HG02938 (cell line): ENCODE measurements at regions not wholly inside any gene's neighbourhood (a gene's known extent, or its start where the extent isn't known, plus 50 kb on each side); places are given as distances from the start of the nearest gene placed in this dataset.

Source experiments
- ATAC-seq: cut with Tn5 transposase; IDR thresholded peaks from one replicate; pipeline ENCODE4 v1.9.1; 2021; ENCODE audit warnings: mild to moderate bottlenecking, moderate library complexity; ENCODE audit not compliant: unreplicated experiment

- ATAC-seq = no peak
These were observed 166.7 kb upstream of the SGO1 start for GRCh38 chr3:20352546-20353179.

- no peak for ATAC-seq
These were observed 164.4 kb upstream of the SGO1 start for GRCh38 chr3:20350449-20350848.

- ATAC-seq = no peak
These were observed 160.9 kb upstream of the SGO1 start for GRCh38 chr3:20346916-20347315.

- no peak for ATAC-seq
These were observed 160.4 kb upstream of the SGO1 start for GRCh38 chr3:20346369-20346768.

DNA sequence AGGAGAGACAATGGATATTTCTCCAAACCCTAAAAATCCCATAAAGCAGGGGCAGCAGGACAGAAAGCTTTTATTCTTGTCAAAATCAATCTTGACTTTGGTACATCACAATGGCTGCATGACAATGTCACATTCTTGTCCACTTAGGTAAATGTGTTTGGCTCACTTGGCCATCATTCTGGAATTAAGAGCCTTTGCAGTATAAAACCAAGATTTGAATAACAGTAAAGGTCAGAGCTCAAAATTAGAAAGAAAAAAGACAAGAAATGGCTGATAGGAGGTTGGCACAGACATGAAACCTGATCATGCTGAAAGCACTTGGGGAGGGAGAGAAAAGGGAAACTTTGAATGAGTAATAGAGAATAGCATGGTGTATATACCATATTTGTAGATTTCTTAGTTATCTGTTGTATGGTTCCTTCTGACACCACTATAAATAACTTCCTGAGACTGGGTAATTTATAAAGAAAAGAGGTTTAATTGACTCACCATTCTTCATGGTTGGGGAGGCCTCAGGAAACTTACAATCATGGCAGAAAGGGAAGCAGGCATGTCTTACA is 158.5 kb upstream of the SGO1 start:
- no peak for ATAC-seq

GRCh38 chr3:20343790-20344189 is 157.8 kb upstream of the SGO1 start:
- ATAC-seq = no peak

GRCh38 chr3:20340324-20340928 is 154.4 kb upstream of the SGO1 start:
- ATAC-seq = peak; percentile 93

DNA sequence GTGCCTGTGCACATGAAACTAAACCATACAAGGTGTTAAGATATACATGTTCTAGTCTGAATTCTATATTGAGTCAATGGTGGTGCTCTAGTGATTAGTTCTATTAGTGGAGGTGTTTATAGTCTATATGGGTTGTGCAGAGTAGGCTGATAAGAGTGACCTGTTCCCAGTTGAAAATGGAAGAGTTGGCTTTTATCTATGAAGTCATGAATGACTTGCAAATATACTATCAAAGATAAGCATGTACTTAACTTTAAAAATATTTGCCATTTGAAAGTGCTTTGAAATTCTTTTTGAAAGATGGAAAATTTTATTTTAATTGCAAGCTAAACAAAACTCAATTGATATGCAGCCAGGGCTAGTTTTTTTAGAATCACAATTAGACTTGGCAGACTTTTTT is 150.6 kb upstream of the SGO1 start:
- no peak for ATAC-seq

DNA sequence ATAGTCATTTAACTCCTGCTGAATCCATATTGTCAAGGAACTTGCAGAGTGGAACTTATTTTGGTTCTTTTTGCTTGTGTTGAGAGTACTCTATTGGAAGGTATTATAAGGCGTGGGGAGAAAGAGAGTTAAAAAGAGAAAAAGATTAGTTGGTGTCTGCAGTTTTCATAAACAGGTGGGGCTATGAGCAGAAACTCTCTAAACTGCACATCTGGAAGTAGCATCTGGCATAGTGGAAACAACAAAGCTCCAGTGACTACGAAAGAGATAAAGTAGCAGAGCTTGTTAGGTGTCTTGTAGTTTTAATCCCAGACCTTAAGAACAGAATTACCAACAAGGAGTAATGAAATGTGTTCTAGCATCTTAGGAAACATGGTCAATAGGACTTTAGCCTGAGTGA is 148.8 kb upstream of the SGO1 start:
- ATAC-seq = no peak

DNA sequence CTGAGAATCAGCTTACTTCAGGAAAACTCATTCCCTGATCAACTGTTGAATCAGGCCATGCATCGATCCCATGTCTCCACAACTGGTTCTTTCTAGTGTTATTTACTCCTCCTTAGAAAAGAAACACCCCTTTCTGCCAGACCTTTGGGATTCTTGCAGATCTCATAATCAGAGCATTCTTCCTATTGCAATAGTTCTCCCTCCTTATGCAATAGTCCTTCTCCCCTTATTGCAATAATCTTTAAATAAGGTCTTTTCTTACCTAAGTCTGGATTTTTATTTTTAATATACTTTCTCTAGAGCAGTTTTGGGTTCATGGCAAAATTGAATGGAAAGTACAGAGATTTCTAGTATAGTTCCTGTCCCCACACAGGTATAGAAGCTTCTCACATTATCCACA is 141.9 kb upstream of the SGO1 start:
- ATAC-seq = no peak

DNA sequence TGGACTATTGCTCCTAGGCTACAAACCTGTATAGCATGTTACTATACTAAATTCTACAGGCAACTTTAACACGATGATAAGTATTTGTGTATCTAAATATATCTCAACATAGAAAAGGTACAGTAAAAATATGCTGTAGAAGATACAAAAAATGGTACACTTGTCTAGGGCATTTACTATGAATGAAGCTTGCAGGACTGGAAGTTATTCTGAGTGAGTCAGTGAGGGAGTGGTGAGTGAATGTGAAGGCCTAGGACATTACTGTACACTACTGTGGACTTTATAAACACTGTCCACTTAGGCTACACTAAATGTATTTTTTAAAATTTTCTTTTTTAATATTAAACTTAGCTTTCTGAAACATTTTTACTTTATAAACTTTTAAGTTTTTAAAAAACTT is 140.5 kb upstream of the SGO1 start:
- ATAC-seq = no peak

- ATAC-seq = peak; percentile 1
These were observed 139.6 kb upstream of the SGO1 start for GRCh38 chr3:20325563-20325962.

DNA sequence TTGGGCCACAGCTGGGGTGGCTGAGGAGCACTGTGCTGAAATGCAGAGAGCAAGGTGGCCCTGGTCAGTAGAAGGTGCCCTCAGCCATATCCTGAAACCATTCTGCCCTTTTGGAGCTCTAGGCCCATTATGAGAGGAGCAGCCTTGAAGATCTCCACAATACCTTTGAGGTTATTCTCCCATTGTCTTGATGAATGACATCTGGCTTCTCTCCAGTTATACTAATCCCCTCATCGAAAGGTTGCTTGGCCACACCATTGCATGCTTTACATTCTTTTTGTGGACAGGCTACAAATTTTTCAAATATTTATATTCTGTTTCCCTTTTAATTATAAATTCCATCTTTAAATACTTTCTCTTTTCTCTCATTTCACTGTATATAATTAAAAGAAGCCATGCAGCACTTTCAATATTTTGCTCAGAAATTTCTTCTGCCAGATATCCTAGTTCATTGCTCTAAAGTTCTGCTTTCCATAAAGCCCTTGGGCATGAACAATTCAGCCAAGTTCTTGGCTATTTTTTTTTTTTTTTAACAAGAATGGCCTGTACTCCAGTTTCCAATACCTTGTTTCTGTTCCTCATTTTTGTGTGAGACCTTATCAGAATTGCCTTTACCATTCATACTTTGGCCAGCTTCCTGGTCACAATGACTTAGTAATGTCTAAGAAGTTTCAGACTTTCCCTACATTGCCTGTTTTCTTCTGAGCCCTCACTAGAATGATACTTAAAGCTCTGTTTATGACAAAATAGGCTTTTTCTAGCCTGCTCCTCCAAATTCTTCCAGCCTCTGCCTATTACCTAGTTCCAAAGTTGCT is 138.9 kb upstream of the SGO1 start:
- ATAC-seq = peak; percentile 99

- no peak for ATAC-seq
These were observed 137.4 kb upstream of the SGO1 start for GRCh38 chr3:20323307-20323927.

- ATAC-seq = no peak
These were observed 136.1 kb upstream of the SGO1 start for GRCh38 chr3:20322085-20322484.

DNA sequence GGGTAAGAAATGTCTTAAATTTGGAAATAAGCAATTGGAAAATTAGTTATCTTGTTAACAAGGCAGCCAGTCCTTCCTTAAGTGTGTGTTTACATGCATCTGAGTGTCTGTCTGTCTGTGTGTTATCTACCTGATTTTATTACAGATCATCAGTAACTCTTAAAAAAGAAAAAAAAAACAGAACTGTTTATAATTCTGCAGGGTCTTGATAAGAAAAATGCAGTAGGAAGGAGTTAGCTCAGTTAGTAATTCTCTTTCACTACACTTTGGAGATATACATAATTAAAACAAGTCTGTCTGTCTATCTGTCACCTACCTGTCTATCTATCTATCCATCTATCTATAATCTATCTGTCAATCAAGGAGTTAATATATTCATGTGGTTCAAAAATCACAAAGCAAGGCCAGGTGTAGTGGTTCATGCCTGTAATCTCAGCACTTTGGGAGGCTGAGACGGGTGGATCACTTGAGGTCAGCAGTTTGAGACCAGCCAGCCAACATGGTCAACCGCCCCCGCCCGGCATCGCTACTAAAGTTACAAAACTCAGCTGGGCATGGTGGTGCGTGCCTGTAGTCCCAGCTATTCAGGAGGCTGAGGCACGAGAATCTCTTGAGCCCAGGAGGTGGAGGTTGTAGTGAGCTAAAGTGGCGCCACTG is 135.5 kb upstream of the SGO1 start:
- no peak for ATAC-seq

DNA sequence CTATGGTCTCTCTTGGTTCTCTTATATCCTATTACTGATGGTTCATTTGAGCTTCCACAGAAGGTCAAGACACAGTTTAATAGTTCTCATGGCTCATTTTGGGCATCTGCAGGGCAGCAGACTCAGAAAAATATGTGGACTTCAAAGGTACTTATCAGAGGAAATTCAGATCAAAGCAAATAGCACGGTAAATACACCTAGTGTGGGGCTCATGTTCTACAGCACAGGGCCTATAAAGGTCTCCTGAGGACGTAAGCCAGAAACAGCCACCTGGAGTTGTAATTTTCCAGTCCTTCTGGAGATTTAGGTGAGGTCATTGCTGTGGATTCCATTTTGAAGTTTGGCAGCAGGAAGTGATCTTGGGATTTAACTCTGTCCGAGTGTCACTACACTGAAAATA is 134.5 kb upstream of the SGO1 start:
- no peak for ATAC-seq

DNA sequence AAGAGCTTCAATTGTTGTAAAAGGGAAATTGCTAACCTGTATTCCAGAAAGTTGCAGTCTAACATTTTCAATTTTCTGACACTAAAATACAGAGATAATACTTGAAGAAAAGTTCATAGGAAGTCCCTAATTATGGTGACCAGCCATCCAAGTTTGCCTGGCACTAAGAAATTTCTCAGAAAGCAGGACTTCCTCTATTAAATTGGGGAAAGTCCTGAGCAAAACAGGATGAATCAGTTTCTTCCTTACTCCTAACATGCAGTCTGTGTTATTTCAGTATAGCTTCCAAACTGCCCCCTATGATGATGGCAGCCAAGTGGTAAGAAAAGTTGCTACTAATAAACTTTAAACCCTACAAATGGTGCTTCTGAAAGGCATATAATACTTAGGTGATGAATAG is 133.5 kb upstream of the SGO1 start:
- no peak for ATAC-seq

DNA sequence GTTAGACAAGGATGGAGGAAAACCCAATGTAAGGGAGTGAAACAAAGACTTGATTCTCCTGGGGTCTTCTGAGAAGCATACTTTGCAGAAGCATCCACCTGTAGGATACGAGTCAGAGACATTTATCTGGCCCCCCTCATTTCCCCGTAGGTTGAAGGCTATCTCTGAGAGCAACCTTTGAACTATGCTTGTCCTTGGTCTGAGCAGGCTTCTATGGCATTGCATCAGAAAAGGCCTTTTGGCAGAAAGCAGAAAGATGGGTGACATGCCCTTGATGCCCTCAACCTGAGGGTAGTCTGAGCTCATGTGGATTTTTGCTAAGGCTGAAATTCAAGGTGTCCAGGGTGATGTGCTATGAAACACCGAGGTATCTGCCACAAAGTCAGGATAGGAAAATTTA is 131.6 kb upstream of the SGO1 start:
- ATAC-seq = no peak

DNA sequence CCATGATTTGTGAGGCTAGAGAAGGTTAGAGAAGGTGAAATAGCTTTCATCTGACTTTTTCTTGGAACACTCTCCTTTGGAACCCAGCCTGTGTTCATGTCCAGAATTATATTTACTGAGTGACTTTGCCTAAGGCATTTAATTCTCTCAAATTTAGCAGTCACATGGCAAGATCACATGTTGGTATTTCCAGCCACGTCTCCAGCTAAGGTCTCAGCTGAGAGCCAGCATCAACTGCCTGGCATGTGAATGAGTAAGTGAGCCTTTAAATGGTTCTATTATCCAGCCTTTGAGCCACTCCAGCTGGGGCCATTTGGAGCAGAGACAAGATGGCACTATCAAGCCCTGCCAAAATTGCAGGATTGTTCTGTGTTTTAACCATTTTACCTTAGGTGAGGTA is 130.2 kb upstream of the SGO1 start:
- ATAC-seq = no peak

DNA sequence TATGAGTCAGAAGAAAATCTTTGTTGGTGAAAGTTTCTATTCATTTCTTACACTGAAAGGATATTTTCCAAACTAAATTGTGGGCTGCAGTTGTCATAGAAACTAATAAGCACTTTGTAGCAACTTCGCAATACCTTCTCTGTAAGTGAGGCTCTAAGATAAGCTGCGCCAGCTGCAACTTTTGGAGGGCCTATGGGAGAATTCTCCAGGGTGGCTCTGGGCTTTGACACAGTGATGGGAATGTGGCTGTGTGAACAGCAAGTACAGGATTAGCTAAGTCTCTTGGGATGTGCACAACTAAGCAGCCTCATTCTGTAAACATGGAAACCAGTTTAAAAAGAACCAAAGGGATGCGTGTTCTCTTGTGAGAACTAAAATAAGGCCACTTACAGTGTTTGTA is 124.6 kb upstream of the SGO1 start:
- no peak for ATAC-seq
